GM12878 (cell line): ENCODE measurements at regions not wholly inside any gene's neighbourhood (a gene's known extent, or its start where the extent isn't known, plus 50 kb on each side); places are given as distances from the start of the nearest gene placed in this dataset.

Experiments
- ATAC-seq: fragments of 200-7000 bp; cut with Tn5 transposase; 3 replicates; pipeline ENCODE4 v1.9.1; 2020; ENCODE audit warnings: mild to moderate bottlenecking, moderate library complexity
- BruUV-seq: library from RNA; stranded (reverse); fragments of 400-500 nt; replicated peaks from 2 replicates; lab custom pipeline; 2021; lab: Mats Ljungman, UMichigan
- CTCF ChIA-PET: fragments of 300-600 bp; sonication (Branson Sonifier 250); formaldehyde crosslinking; extraction: SDS; loops from one replicate; lab custom pipeline; 2021; ENCODE audit warnings: inconsistent platforms; lab: Yijun Ruan, JAX
- POLR2A ChIA-PET: fragments of 350-600 bp; formaldehyde crosslinking; extraction: SDS; loops from one replicate; lab custom pipeline; 2021; ENCODE audit warnings: inconsistent platforms; lab: Charles Lee
- RAD21 ChIA-PET: fragments of 300-600 bp; sonication (Branson Sonifier 250); formaldehyde crosslinking; loops from one replicate; lab custom pipeline; 2023; ENCODE audit warnings: antibody characterized with exemption; ENCODE audit not compliant: unreplicated experiment; lab: Charles Lee
- SMC1A ChIA-PET: fragments of 300-600 bp; sonication (Branson Sonifier 250); formaldehyde crosslinking; loops from one replicate; lab custom pipeline; 2023; ENCODE audit not compliant: unreplicated experiment, uncharacterized antibody; lab: Charles Lee
- DNase-seq: peaks from one replicate; pipeline ENCODE4 v3.0.0-alpha.2; 2011; ENCODE audit warnings: low read depth, low spot score
- FAIRE-seq: peaks from 3 replicates; lab custom pipeline; 2011; peaks lifted over from hg19 to GRCh38; lab: Jason Lieb, UNC
- H2AFZ ChIP-seq: 2 replicates; pipeline ENCODE4 v1.6.0; 2011; ENCODE audit warnings: low read depth, low read length, control low read depth; ENCODE audit not compliant: control insufficient read depth
- H3K27ac ChIP-seq: 2 replicates; pipeline ENCODE4 v1.5.1; 2011; ENCODE audit warnings: control low read depth; ENCODE audit not compliant: control insufficient read depth, insufficient read depth
- H3K27me3 ChIP-seq, 2 experiments: replicated peaks in 1 of 2; 2 replicates each; pipeline versions ENCODE4 v1.6.0 to v1.6.1; 2011; ENCODE audit warnings: low read length in 1 of 2; ENCODE audit not compliant: control insufficient read depth in 2 of 2, insufficient read depth in 2 of 2
- H3K36me3 ChIP-seq, 2 experiments: 2 replicates each; pipeline ENCODE4 v1.5.1; 2011; ENCODE audit warnings: low read length in 1 of 2; ENCODE audit not compliant: control insufficient read depth in 2 of 2, insufficient read depth in 2 of 2
- H3K4me1 ChIP-seq: 2 replicates; pipeline ENCODE4 v1.6.1; 2011; ENCODE audit warnings: mild to moderate bottlenecking, low read length, moderate library complexity, mixed read lengths; ENCODE audit not compliant: control insufficient read depth, insufficient read depth
- H3K4me2 ChIP-seq: 2 replicates; pipeline ENCODE4 v1.6.0; 2011; ENCODE audit warnings: control low read depth; ENCODE audit not compliant: control insufficient read depth, insufficient read depth
- H3K4me3 ChIP-seq: fragments of 200-600 bp; sonication (generic); 2 replicates; pipeline ENCODE4 v1.5.1; 2016
- H3K79me2 ChIP-seq: 2 replicates; pipeline ENCODE4 v1.6.0; 2011; ENCODE audit warnings: low read length; ENCODE audit not compliant: control insufficient read depth, insufficient read depth
- H3K9ac ChIP-seq: 2 replicates; pipeline ENCODE4 v1.8.0; 2011; ENCODE audit warnings: low read length, control low read depth, mixed read lengths; ENCODE audit not compliant: control insufficient read depth, insufficient read depth
- H3K9me3 ChIP-seq: replicated peaks from 3 replicates; pipeline ENCODE4 v1.5.1; 2011; ENCODE audit warnings: mild to moderate bottlenecking, low read length; ENCODE audit not compliant: control insufficient read depth, insufficient read depth
- H4K20me1 ChIP-seq: 2 replicates; pipeline ENCODE4 v1.6.0; 2011; ENCODE audit not compliant: control insufficient read depth, insufficient read depth
- ATF7 ChIP-seq: fragments of 450-650 bp; IDR thresholded peaks from 2 replicates; pipeline ENCODE4 v1.6.1; 2016; ENCODE audit warnings: low read depth, mild to moderate bottlenecking
- BACH1 ChIP-seq: fragments of 450-650 bp; IDR thresholded peaks from 2 replicates; pipeline ENCODE4 v1.6.1; 2017; ENCODE audit warnings: mild to moderate bottlenecking, borderline replicate concordance
- BCL11A ChIP-seq: IDR thresholded peaks from 2 replicates; pipeline ENCODE4 v1.6.1; 2011; ENCODE audit warnings: low read depth, low read length
- DPF2 ChIP-seq: fragments of 450-650 bp; IDR thresholded peaks from 2 replicates; pipeline ENCODE4 v1.6.1; 2017; ENCODE audit warnings: mild to moderate bottlenecking
- EGR1 ChIP-seq, 2 experiments: IDR thresholded peaks; 1 replicate in 1 of 2; 2 replicates in 1 of 2; pipeline ENCODE4 v1.6.1; 2011 to 2012; ENCODE audit warnings: low read depth in 2 of 2, low read length in 2 of 2, borderline replicate concordance in 1 of 2, mild to moderate bottlenecking in 1 of 2, moderate library complexity in 1 of 2
- EZH2 ChIP-seq: IDR thresholded peaks from 2 replicates; pipeline ENCODE4 v1.6.1; 2012; ENCODE audit warnings: low read depth, mild to moderate bottlenecking, control low read depth, inconsistent platforms, low read length, borderline replicate concordance; ENCODE audit not compliant: control insufficient read depth
- KDM1A ChIP-seq: fragments of 200-600 bp; sonication (generic); IDR thresholded peaks from 2 replicates; pipeline ENCODE4 v1.6.1; 2016; ENCODE audit warnings: borderline replicate concordance
- MEF2A ChIP-seq: IDR thresholded peaks from 2 replicates; pipeline ENCODE4 v1.6.1; 2011; ENCODE audit warnings: low read depth, mild to moderate bottlenecking, low read length, moderate library complexity; ENCODE audit not compliant: insufficient read depth
- POLR2A ChIP-seq: IDR thresholded peaks from 2 replicates; pipeline ENCODE4 v1.6.1; 2011; ENCODE audit warnings: low read depth, mild to moderate bottlenecking, low read length
- TCF12 ChIP-seq: IDR thresholded peaks from 2 replicates; pipeline ENCODE4 v1.6.1; 2011; ENCODE audit warnings: low read depth, mild to moderate bottlenecking, low read length
- ZNF384 ChIP-seq: IDR thresholded peaks from 2 replicates; pipeline ENCODE4 v1.6.1; 2012; ENCODE audit warnings: low read depth, mild to moderate bottlenecking, low read length, improper control_type of control experiment, borderline replicate concordance
- WGBS: methylation state at CpG from one replicate; pipeline ENCODE4 v1.1.6; 2016; ENCODE audit warnings: low lambda C conversion rate; ENCODE audit not compliant: insufficient replicate concordance, insufficient coverage; ENCODE audit errors: missing lambda C conversion rate; 5-methylcytosine and 5-hydroxymethylcytosine counted together
- in situ Hi-C: fragments of 300-500 bp; cut with MboI; formaldehyde crosslinking; loops from 9 replicates; pipeline ENCODE4 v1.14.3; 2018; ENCODE audit warnings: mixed read lengths
- intact Hi-C: fragments of 100-400 bp; cut with micrococcal nuclease; formaldehyde crosslinking; loops from one replicate; pipeline ENCODE4 v1.14.2; 2022; ENCODE audit not compliant: unreplicated experiment
- TF ChIP-seq, protein P1 (sequence below): fragments of 150-350 bp; IDR thresholded peaks from 2 replicates; pipeline ENCODE4 v1.6.1; 2014; ENCODE audit warnings: mild to moderate bottlenecking, low read depth, low read length
- TF ChIP-seq, protein P2 (sequence below): IDR thresholded peaks from 2 replicates; pipeline ENCODE4 v1.6.1; 2011; ENCODE audit warnings: low read depth, low read length, improper control_type of control experiment, borderline replicate concordance
- TF ChIP-seq, protein P3 (sequence below): fragments of 450-650 bp; IDR thresholded peaks from 2 replicates; pipeline ENCODE4 v1.6.1; 2014; ENCODE audit warnings: mild to moderate bottlenecking
- TF ChIP-seq, protein P4 (sequence below): IDR thresholded peaks from 2 replicates; pipeline ENCODE4 v1.6.1; 2011; ENCODE audit warnings: low read depth, mild to moderate bottlenecking, low read length, moderate library complexity, borderline replicate concordance; ENCODE audit errors: extremely low read depth
- TF ChIP-seq, protein P5 (sequence below): fragments of 450-650 bp; formaldehyde crosslinking; IDR thresholded peaks from 2 replicates; pipeline ENCODE4 v1.4.0; 2022; ENCODE audit warnings: mild to moderate bottlenecking, moderate library complexity

DNA sequence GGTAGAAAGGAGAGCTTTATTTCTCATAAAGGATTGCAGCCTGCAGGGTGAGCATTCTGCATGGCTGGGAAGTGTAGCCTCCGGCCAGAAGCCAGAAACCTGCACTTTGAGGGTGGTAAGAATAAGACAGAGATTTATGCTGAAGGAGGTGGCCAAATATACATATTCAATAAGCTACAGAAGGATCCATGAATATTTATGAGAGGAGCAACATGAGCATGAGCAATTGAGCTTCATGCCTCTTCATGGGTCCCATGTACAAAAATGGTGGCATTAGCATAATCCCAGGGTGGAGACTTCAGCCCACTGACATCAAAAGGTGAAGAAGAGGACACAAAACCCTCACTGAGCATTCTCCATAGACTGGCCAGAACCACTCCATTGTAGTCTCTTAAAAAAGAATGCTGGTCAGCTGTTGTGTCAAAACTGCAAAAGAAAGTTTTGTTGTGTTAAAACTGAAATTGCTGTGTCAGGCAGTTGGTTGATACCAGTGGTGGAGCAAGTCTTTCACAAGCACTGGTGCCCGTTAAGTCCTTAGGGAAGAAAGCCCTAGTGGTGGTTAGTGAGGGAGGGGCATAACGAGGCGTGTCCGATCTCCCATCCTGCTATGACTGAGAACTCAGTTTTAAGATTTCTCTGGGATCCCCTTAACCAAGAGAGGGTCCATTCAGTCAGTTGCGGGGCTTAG is 160.8 kb upstream of the MAP1B start (continued):
- TF ChIP-seq, protein P1, sequence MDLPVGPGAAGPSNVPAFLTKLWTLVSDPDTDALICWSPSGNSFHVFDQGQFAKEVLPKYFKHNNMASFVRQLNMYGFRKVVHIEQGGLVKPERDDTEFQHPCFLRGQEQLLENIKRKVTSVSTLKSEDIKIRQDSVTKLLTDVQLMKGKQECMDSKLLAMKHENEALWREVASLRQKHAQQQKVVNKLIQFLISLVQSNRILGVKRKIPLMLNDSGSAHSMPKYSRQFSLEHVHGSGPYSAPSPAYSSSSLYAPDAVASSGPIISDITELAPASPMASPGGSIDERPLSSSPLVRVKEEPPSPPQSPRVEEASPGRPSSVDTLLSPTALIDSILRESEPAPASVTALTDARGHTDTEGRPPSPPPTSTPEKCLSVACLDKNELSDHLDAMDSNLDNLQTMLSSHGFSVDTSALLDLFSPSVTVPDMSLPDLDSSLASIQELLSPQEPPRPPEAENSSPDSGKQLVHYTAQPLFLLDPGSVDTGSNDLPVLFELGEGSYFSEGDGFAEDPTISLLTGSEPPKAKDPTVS = no peak
- TF ChIP-seq BCL11A = no peak

DNA sequence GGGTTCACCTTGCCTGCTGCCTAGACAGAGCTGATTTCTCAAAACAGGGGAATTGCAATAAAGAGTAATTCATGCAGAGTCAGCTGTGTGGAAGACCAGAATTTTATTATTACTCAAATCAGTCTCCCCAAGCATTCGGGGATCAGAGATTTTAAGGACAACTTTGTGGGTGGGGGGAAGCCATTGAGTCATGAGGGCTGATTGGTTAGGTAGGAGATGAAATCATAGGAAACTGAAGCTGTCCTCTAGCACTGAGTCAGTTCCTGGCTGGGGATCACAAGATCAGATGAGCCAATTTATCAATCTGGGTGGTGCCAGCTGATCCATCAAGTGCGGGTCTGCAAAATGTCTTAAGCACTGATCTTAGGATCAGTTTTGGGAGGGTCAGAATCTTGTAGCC is 159.1 kb upstream of the MAP1B start:
- Histone ChIP-seq H3K9me3 (no peaks in the 10 kb centered on the region), H3K79me2 (no peaks in the 10 kb centered on the region), H3K9ac (no peak overlapping the region), H3K27me3 (no peaks in the 10 kb centered on the region; a peak in 1 of 4 replicates), H3K4me3 (no peak overlapping the region), H3K27ac (no peak overlapping the region), H3K4me2 (no peak overlapping the region), H3K36me3 (no peaks in the 10 kb centered on the region), H3K4me1 (no peaks in the 10 kb centered on the region), H2AFZ (no peak overlapping the region), H4K20me1 (no peaks in the 10 kb centered on the region)
- no TSS peak for BruUV-seq
- 63% methylated on average over 2 of the region's 2 CpGs for WGBS
- ATAC-seq (no peak), DNase-seq (no peak), FAIRE-seq (no peak)
- SMC1A ChIA-PET = interaction anchor here (0.9 kb wide), 1 partner anchor 71 kb away, joined by 3 read pairs; no protein-coding TSS in a partner anchor
- in situ Hi-C loops = no loop called here
- CTCF ChIA-PET = no interaction called here
- POLR2A ChIA-PET = no interaction called here
- RAD21 ChIA-PET = no interaction called here
- intact Hi-C loops = no loop called here
- TF ChIP-seq KDM1A (no peak), EZH2 (no peak), ATF7 (no peak), DPF2 (no peak), BACH1 (no peak), POLR2A (no peak), MEF2A (no peak), TCF12 (no peak), ZNF384 (no peak), EGR1 (IDR thresholded peaks at IDR 0.05; ENCODE audit: borderline replicate concordance in 1 of 2, low read depth in 2 of 2, low read length in 2 of 2) (no peak)
- TF ChIP-seq, protein P2, sequence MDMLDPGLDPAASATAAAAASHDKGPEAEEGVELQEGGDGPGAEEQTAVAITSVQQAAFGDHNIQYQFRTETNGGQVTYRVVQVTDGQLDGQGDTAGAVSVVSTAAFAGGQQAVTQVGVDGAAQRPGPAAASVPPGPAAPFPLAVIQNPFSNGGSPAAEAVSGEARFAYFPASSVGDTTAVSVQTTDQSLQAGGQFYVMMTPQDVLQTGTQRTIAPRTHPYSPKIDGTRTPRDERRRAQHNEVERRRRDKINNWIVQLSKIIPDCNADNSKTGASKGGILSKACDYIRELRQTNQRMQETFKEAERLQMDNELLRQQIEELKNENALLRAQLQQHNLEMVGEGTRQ = no peak
- TF ChIP-seq, protein P3, sequence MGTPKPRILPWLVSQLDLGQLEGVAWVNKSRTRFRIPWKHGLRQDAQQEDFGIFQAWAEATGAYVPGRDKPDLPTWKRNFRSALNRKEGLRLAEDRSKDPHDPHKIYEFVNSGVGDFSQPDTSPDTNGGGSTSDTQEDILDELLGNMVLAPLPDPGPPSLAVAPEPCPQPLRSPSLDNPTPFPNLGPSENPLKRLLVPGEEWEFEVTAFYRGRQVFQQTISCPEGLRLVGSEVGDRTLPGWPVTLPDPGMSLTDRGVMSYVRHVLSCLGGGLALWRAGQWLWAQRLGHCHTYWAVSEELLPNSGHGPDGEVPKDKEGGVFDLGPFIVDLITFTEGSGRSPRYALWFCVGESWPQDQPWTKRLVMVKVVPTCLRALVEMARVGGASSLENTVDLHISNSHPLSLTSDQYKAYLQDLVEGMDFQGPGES = no peak
- TF ChIP-seq, protein P4, sequence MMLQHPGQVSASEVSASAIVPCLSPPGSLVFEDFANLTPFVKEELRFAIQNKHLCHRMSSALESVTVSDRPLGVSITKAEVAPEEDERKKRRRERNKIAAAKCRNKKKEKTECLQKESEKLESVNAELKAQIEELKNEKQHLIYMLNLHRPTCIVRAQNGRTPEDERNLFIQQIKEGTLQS = no peak
- TF ChIP-seq, protein P5, sequence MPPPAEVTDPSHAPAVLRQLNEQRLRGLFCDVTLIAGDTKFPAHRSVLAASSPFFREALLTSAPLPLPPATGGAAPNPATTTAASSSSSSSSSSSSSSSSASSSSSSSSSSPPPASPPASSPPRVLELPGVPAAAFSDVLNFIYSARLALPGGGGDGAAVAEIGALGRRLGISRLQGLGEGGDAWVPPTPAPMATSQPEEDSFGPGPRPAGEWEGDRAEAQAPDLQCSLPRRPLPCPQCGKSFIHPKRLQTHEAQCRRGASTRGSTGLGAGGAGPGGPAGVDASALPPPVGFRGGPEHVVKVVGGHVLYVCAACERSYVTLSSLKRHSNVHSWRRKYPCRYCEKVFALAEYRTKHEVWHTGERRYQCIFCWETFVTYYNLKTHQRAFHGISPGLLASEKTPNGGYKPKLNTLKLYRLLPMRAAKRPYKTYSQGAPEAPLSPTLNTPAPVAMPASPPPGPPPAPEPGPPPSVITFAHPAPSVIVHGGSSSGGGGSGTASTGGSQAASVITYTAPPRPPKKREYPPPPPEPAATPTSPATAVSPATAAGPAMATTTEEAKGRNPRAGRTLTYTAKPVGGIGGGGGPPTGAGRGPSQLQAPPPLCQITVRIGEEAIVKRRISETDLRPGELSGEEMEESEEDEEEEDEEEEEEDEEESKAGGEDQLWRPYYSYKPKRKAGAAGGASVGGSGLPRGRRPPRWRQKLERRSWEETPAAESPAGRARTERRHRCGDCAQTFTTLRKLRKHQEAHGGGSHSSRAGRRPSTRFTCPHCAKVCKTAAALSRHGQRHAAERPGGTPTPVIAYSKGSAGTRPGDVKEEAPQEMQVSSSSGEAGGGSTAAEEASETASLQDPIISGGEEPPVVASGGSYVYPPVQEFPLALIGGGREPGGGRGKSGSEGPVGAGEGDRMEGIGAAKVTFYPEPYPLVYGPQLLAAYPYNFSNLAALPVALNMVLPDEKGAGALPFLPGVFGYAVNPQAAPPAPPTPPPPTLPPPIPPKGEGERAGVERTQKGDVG (CRISPR knock-in tag) = no peak
